IMR-90 (cell line): ENCODE measurements at regions not wholly inside any gene's neighbourhood (a gene's known extent, or its start where the extent isn't known, plus 50 kb on each side); places are given as distances from the start of the nearest gene placed in this dataset.

Experiments used
- BHLHE40 ChIP-seq: fragments of 150-350 bp; IDR thresholded peaks from 2 replicates; pipeline ENCODE4 v1.6.1; 2016; ENCODE audit warnings: mild to moderate bottlenecking, low read depth, low read length
- CHD1 ChIP-seq: IDR thresholded peaks from 2 replicates; pipeline ENCODE4 v1.6.1; 2012; ENCODE audit warnings: low read depth, low read length, improper control_type of control experiment
- CTCF ChIP-seq: conservative IDR thresholded peaks from 2 replicates; pipeline ENCODE4 v1.5.1; 2012; ENCODE audit warnings: mild to moderate bottlenecking, low read depth, low read length, improper control_type of control experiment
- MXI1 ChIP-seq: IDR thresholded peaks from 2 replicates; pipeline ENCODE4 v1.6.1; 2012; ENCODE audit warnings: low read depth, mild to moderate bottlenecking, low read length, moderate library complexity, borderline replicate concordance
- POLR2A ChIP-seq: IDR thresholded peaks from 2 replicates; pipeline ENCODE4 v1.6.1; 2012; ENCODE audit warnings: mild to moderate bottlenecking, low read depth, low read length
- RAD21 ChIP-seq: IDR thresholded peaks from 2 replicates; pipeline ENCODE4 v1.6.1; 2012; ENCODE audit warnings: low read length, improper control_type of control experiment
- RCOR1 ChIP-seq: IDR thresholded peaks from 2 replicates; pipeline ENCODE4 v1.6.1; 2012; ENCODE audit warnings: mild to moderate bottlenecking, low read length, improper control_type of control experiment; ENCODE audit not compliant: insufficient replicate concordance
- SMC3 ChIP-seq: fragments of 150-350 bp; IDR thresholded peaks from 2 replicates; pipeline ENCODE4 v1.6.1; 2016; ENCODE audit warnings: low read depth, mild to moderate bottlenecking, antibody characterized with exemption, low read length, moderate library complexity
- USF2 ChIP-seq: fragments of 150-350 bp; IDR thresholded peaks from 2 replicates; pipeline ENCODE4 v1.6.1; 2017; ENCODE audit warnings: mild to moderate bottlenecking, antibody characterized with exemption, low read length, low read depth

DNA sequence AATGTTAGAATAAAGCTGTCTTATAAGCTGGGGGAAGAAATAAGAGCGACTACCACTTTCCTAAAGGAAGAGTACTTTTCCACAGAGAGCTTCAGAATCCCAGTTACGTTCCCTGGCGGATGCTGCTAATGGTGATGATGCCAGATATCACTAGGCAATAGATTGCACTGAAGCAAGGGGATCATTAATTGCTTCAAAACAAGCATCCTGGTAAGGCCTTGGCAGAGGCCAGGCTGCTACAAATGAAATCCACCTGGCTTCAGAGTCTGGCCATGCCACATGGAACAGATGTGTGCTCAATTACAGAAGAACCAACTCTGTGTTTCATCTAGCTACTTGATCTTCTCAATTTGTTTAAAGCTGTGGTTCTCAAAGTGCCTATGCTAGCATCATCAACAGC lies 129.2 kb upstream of the IL12A start:
- TF ChIP-seq CTCF, result no peak
- no peak for TF ChIP-seq MXI1
- no peak for TF ChIP-seq RCOR1
- TF ChIP-seq POLR2A, result no peak
- no peak for TF ChIP-seq BHLHE40
- TF ChIP-seq RAD21, result no peak
- no peak for TF ChIP-seq USF2
- no peak for TF ChIP-seq CHD1
- TF ChIP-seq SMC3, result no peak
